HFF-Myc (cell line): ENCODE measurements at regions not wholly inside any gene's neighbourhood (a gene's known extent, or its start where the extent isn't known, plus 50 kb on each side); places are given as distances from the start of the nearest gene placed in this dataset.

Experiments used
- DNase-seq: peaks from one replicate; pipeline ENCODE4 v3.0.0-alpha.2; 2011; ENCODE audit warnings: low read depth; ENCODE audit errors: extremely low read depth
- H3K4me3 ChIP-seq: replicated peaks from 2 replicates; pipeline ENCODE4 v1.5.1; 2011; ENCODE audit warnings: low read depth, mild to moderate bottlenecking, control low read depth, low read length
- CTCF ChIP-seq: IDR thresholded peaks from 2 replicates; pipeline ENCODE4 v1.5.1; 2012; ENCODE audit warnings: mild to moderate bottlenecking, low read depth, low read length, control low read depth; ENCODE audit errors: missing control alignments

- no peak for DNase-seq
- no peak overlapping the region for H3K4me3 ChIP-seq
Measured at GRCh38 chr4:176014583-176015108, 51.0 kb upstream of the WDR17 start.

More at GRCh38 chr4:176014583-176015108, 51.0 kb upstream of the WDR17 start:
- TF ChIP-seq CTCF, result no peak
